NT2/D1 (cell line): ENCODE measurements at regions not wholly inside any gene's neighbourhood (a gene's known extent, or its start where the extent isn't known, plus 50 kb on each side); places are given as distances from the start of the nearest gene placed in this dataset.

ENCODE experiments used
- SUZ12 ChIP-seq: IDR thresholded peaks from 2 replicates; pipeline ENCODE4 v1.6.1; 2011; ENCODE audit not compliant: insufficient read length, insufficient read depth; ENCODE audit errors: extremely low read depth
- YY1 ChIP-seq: IDR thresholded peaks from 2 replicates; pipeline ENCODE4 v1.6.1; 2011; ENCODE audit not compliant: insufficient read length, insufficient read depth
- ZNF274 ChIP-seq: IDR thresholded peaks from 2 replicates; pipeline ENCODE4 v1.6.1; 2011; ENCODE audit warnings: mild to moderate bottlenecking, low read depth, low read length

DNA sequence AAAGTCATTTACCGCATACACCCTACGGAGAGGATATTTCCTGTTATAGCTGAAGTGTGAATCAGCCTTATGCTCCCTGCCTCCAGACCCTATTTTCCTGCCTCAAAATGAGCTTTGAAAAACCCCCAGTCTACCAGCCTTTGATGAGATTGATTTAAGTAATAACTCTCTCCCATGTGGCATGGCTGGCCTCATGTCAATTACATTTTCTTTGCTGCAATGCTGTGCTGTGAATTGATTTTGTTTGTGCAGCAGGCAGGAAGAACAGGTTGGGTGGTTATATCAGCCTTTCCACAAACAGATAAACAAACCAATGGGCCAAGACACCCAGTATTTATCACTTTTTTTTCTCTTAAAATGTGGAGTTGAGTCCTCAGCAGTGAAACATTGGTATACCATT lies 1105.5 kb upstream of the TMEM132C start:
- no peak for TF ChIP-seq ZNF274
- no peak for TF ChIP-seq YY1
- TF ChIP-seq SUZ12 = no peak
